HG03139 (cell line): ENCODE measurements at regions not wholly inside any gene's neighbourhood (a gene's known extent, or its start where the extent isn't known, plus 50 kb on each side); places are given as distances from the start of the nearest gene placed in this dataset.
"Not testable (repeated sequence)": the region's sequence is repeated elsewhere in the genome, so short reads cannot be mapped to it uniquely, and the experiment has no call there.

Experiments
- ATAC-seq: cut with Tn5 transposase; IDR thresholded peaks from one replicate; pipeline ENCODE4 v1.9.1; 2021; ENCODE audit not compliant: unreplicated experiment

GRCh38 chr6:30807566-30807965 lies 63.2 kb upstream of the IER3 start:
- ATAC-seq = not testable (repeated sequence)

- ATAC-seq = no peak
Measured at GRCh38 chr6:30806581-30807183, 62.3 kb upstream of the IER3 start.

- no peak for ATAC-seq
Measured at GRCh38 chr6:30804333-30804732, 60.0 kb upstream of the IER3 start.

GRCh38 chr6:30802731-30803130 lies 58.4 kb upstream of the IER3 start:
- no peak for ATAC-seq

GRCh38 chr6:30801950-30802349 lies 57.6 kb upstream of the IER3 start:
- ATAC-seq = no peak

DNA sequence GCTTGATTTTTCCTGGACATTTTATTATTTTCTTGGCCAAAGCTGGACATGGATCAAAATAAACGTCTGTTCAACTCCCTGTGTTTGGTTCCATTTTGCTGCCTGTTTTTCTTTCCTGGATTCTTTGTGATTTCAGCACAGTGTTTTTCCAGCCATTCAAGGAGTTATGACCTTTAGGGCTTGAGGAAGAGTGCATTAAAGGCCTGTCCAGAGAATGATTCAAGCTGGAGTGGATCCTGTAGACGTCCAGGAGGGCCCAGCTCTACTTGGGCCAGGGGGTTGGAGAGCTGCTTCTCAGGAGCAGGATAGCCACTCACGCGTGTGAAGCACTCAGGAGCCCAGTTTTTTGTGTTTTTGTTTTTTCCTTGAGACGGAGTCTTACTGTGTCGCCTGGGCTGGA lies 56.5 kb upstream of the IER3 start:
- no peak for ATAC-seq

DNA sequence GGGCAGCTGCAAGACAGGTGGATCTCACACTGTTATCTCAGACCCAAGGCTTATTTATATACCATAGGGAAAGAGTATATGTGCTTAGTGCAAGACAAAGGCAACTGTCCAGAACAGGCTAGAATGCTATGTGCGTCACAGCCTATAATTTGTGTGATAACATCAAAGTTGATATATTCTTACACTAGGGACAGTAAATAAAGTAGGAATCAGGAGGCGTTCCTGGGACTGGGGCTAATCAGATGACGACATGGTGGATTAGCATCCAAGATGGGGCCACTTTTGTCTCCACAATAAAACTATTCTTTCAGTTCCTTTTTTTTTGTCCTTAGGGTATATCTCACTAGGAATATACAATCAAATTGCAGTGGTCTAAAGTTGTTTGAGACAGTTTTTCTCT lies 54.9 kb upstream of the IER3 start:
- no peak for ATAC-seq

DNA sequence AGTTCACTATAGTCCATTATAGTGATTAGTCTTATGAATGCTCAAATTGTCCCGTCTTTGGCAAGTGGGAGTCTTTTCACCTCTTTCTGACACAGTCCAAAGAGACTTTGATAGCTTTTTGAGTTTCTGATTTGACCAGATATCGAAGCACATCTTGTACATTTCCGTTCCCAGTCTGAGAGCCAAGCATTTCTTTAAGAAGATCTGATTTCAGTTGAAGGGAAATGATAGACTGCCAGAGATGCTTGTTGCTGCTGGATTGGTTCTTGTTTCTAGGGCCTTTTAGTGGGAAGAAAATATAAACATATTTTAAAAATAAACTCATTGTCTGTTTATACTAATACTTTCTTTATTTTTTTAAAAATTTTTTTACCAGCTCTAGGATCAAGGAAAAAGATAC lies 54.1 kb upstream of the IER3 start:
- ATAC-seq = no peak

GRCh38 chr6:30795549-30796293 lies 51.4 kb upstream of the IER3 start:
- no peak for ATAC-seq
